ENCODE measurements at regions not wholly inside any gene's neighbourhood (a gene's known extent, or its start where the extent isn't known, plus 50 kb on each side); places are given as distances from the start of the nearest gene placed in this dataset.
"Not testable (repeated sequence)": the region's sequence is repeated elsewhere in the genome, so short reads cannot be mapped to it uniquely, and the experiment has no call there.

GRCh38 chr3:61381745-61382392, 130.6 kb upstream of the FHIT start:
- DNase-seq: peak; percentile 13 to 72

DNA sequence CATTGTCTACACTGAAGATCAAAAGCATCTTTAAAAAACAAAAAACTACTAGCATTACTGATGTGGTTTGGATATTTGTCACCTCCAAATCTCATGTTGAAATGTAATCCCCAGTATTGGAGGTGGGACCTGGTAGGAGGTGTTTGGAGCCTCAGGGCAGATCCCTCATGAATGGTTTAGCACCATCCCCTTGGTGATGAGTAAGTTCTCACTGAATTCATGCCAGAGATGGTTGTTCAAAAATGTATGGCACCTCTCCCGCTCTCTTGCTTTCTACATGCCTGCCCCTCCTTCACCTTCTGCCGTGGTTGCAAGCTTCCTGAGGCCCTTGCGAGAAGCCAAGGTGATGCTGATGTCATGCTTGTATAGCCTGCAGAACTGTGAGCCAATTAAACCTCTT, 136.6 kb upstream of the FHIT start:
- DNase-seq: no peak

DNA sequence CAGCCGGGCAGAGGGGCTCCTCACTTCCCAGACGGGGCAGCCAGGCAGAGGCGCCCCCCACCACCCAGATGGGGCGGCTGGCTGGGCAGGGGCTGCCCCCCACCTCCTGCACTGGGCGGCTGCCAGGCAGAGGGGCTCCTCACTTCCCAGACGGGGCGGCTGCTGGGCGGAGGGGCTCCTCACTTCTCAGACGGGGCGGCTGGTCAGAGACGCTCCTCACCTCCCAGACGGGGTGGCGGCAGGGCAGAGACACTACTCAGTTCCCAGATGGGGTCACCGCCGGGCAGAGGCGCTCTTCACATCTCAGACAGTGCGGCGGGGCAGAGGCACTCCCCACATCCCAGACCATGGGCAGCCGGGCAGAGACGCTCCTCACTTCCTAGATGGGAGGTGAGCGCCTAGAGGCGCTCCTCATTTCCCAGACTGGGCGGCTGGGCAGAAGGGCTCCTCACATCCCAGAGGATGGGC, 142.3 kb upstream of the FHIT start:
- DNase-seq: not testable (repeated sequence)

GRCh38 chr3:61401359-61401758, 150.1 kb upstream of the FHIT start:
- DNase-seq: no peak

- no peak for DNase-seq
Measured at GRCh38 chr3:61407397-61407796, 154.0 kb upstream of the PTPRG start.

GRCh38 chr3:61409638-61410037, 151.7 kb upstream of the PTPRG start:
- peak; percentile 56 to 77 for DNase-seq

- not testable (repeated sequence) for DNase-seq
Measured at GRCh38 chr3:61410358-61410757, 151.0 kb upstream of the PTPRG start.

- DNase-seq: no peak
Measured at GRCh38 chr3:61411009-61411662, 150.2 kb upstream of the PTPRG start.

DNA sequence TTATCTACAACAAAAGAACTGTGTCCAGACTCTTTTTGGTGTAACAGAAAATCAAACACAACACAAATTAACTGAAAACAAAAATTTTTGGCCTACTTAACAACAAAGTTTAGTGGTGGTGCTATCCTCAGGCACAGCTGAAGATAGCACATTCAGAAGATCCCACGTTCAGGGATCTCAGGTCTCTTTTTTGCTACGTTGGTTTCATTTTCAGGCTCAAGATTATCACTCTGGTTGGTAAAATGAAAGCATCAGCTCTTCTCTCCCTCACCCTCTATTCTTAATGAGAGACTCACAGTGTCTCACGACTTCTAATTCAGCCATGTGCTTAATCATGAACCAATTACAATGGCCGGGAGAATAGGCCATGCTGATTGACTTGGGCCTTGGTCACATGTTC, 146.9 kb upstream of the PTPRG start:
- peak in 1 of 2 experiments; percentile 42 for DNase-seq

DNA sequence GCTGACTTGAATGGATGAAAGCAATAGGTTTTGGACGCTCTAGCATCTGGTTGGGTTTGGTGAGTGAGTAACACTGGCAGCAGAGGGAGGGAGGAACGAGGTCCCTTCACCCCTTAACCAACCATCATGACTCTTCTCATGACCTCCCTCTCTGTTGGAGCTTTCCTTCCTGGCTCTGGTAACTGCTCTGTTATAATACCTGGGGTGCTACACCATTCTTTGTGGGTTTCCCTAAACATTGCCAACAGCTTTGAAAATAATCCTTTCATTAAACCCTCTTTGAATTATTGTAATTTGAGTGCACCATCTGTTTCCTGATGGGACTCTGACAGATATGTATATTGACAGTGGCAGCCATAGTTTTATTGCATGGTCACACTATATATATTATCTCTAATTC, 146.2 kb upstream of the PTPRG start:
- DNase-seq: peak; percentile 61 to 92

DNA sequence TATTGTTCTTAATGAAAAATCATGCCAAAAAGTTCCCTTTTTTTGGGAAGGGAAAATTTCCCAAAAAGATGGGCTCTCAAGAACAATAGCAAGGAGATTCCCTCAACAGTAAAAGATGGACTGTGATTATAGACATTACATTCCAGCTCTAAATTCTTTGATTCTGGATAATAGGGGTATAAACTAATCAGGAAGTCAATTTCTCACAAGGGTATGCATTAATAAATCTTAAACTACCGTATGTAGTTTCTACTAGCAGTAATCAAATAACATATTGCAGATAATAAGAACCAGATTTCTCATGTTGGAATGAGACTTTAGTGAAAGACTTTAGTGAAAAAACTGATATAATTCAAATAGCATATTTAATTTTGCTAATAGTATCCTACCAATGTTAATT, 144.8 kb upstream of the PTPRG start:
- DNase-seq: no peak

GRCh38 chr3:61417352-61417751, 144.0 kb upstream of the PTPRG start:
- DNase-seq: no peak

- no peak for DNase-seq
Measured at GRCh38 chr3:61420136-61420759, 141.1 kb upstream of the PTPRG start.

DNA sequence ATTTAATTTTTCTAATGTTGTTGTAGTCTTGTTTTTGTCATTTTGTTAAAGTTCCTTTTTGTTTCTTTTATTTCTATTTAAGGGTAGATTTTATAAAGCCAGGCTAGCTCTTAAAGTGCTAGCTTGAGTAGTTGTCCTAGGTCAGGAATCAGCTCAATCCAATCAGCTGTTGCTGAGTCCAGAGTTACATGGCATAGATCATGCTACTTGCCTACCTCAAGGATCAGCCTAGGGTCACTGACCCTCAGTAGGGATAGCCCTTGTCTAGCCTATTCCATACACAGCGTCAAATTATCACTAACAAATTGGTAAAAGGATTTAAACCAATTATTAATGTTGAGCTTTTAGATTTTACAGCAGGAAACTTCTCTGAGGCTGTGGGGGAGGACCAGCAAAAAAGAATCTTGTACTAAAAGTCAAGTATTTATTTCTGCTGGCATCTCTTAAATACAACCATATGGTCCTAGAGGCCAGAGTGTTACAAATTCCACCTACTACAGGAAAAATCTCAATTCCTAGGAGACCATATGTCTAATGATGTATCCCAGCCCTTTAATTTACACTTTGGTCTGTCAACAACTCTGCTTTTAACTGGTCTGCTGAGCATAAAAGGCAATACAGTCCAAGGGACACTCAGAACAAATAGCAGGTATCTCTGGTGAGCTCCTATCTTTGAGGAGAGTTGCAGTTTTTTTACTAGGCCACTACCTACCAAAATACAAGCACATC, 138.3 kb upstream of the PTPRG start:
- peak; percentile 47 to 88 for DNase-seq

GRCh38 chr3:61425356-61425755, 136.0 kb upstream of the PTPRG start:
- no peak for DNase-seq

GRCh38 chr3:61429106-61429505, 132.3 kb upstream of the PTPRG start:
- no peak for DNase-seq

DNA sequence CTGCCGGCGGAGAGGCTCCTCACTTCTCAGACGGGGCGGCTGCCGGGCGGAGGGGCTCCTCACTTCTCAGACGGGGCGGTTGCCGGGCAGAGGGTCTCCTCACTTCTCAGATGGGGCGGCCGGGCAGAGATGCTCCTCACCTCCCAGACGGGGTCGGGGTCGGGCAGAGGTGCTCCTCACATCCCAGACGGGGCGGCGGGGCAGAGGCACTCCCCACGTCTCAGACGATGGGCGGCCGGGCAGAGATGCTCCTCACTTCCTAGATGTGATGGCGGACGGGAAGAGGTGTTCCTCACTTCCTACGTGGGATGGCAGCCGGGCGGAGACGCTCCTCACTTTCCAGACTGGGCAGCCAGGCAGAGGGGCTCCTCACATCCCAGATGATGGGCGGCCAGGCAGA, 126.5 kb upstream of the PTPRG start:
- DNase-seq: not testable (repeated sequence)

DNA sequence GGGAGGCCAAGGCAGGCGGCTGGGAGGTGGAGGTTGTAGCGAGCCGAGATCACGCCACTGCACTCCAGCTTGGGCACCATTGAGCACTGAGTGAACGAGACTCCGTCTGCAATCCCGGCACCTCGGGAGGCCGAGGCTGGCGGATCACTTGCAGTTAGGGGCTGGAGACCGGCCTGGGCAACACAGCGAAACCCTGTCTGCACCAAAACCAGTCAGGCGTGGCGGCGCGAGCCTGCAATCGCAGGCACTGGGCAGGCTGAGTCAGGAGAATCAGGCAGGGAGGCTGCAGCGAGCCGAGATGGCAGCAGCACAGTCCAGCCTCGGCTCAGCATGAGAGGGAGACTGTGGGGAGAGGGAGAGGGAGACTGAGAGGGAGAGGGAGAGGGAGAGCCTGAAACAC, 126.0 kb upstream of the PTPRG start:
- not testable (repeated sequence) for DNase-seq

- DNase-seq: no peak
Measured at GRCh38 chr3:61438253-61439121, 122.9 kb upstream of the PTPRG start.

- peak in 1 of 2 experiments; percentile 65 for DNase-seq
Measured at GRCh38 chr3:61439122-61439458, 122.3 kb upstream of the PTPRG start.

DNA sequence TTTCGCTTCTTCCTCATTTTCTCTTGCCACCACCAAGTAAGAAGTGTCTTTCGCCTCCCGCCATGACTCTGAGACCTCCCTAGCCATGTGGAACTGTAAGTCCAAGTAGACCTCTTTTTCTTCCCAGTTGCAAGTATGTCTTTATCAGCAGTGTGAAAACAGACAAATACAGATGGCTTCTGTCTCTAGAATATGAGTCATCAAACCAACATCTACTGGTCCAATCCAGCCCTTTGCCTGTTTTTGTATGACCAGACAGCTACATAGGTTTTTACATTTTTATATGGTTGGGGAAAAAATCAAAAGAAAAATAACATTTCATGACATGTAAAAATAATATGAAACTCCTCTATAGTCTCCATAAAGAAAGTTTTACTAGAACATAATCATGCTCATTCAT, 118.7 kb upstream of the PTPRG start:
- DNase-seq: no peak

DNA sequence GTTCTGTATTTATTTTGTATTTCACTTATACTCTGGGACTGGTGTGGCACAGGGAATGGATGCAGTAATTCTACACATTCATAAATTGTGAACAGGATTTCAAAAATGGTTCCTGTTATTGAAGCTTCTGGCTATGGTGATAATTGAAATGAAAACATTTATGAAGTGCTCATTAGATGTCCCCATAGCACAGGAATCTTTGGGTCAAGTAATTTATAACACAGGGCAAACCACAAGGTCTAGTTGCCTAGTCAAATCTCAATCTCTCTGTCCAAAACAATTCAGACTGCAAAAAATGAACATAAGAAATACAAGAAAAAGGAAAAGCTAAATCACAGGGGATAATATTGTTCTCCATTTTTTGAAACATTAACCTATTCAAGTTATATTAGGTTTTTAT, 117.5 kb upstream of the PTPRG start:
- no peak for DNase-seq

DNA sequence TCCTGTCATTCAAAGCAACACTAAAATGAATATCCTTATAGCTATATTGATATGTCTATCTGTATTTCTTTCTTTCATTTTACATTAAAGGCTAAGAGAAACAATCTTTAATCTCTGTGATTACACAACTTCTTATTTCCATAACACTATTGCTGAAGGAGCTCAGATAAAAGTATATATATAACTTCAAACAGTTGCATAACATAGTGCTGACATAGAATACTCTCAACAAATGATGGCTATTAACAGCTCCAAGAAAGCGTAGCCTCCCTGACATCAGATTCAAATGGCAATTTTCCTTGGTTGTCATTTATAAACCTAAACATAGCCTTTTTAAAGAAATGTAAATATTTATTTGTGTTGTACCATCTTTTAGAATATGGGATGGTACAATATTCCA, 116.6 kb upstream of the PTPRG start:
- DNase-seq: no peak

Measured in NCI-H524 (cell line).